Activated gamma-delta T cell (primary cell): ENCODE measurements at regions not wholly inside any gene's neighbourhood (a gene's known extent, or its start where the extent isn't known, plus 50 kb on each side); places are given as distances from the start of the nearest gene placed in this dataset.

Experiments used
- DNase-seq: peaks from one replicate; lab custom pipeline; 2025; lab: John Stamatoyannopoulos, UW

DNA sequence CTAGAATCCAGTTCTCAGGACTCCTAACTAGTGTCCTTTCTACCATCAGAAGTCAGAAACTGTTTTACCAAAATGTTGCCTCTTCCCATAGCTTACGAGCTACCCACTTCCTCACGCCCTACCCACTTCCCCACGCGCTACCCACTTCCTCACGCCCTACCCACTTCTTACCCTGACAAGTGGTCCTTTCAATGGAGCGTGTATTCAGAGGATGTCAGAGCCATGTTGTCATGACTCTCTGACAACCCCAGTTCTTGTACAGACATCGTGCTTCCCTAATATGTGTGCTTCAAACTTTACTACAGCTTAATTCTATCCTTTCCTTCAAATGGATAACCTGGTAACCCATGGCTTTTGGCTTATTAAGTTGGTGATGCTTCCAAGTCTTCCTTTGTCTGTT is 84.8 kb upstream of the PHF14 start:
- no peak for DNase-seq

DNA sequence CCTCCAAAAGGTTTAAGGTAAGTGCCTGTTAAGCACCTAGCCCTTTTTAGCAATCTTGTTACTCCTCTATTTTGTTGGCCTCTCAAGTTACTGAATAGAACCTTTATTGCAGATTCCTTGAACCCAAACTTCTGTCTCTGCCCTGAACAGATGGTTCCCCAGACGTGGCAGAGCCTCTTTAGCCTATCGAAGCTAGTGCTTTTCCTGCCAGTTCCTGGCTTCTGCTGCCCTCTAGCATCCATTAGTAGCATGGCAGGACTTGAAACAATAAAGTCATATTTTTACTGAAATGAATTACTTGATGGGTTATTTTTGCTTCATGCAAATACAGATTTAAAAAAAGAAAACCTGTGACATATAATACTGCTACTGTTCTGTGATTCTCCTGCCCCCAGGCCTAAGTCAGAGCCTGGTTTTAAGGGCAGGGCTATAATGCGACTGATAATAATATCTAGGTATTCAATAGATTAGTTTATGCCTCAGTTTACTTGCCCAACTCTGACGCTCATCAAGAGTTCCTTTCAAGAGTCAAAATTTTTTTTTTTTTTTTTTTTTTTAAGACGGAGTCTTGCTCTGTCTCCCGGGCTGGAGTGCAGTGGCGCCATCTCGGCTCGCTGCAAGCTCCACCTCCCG is 84.3 kb upstream of the PHF14 start:
- no peak for DNase-seq

DNA sequence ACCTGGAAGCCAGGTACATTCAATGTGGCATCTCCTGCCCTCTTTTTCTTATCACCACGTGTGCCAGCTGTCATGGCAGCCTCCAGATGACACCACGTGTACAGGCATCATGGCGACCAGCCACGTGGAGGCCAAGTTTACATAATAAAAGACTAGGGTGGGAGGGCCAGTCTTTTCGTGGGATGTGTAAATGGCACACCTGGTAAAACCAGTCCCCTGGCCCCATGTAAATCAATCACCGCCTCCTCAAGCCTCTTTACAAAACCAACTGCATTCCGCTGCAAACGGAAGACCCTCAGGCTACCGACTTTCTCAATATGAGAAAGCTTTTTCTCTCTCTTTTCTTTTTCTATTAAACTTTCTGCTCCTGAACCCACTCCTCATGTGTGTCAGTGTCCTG is 65.1 kb upstream of the PHF14 start:
- DNase-seq: no peak

DNA sequence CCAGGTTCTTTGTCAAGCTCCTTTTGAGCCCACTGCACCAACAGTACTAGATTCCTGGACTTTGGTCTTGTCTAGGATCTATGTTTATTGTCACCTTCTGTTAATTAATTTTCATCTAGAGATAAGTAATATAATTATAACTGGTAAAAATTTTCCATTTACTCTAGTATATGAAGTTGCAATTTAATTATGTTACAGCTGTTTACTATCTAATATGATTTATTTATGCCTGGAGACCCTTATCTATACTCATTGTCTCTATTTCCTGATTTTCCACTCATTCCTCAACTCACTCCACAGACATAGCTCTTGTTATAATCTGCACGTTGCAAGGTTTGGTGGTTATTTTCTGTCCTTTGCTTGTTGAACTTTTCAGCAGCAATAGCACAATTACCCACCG is 63.2 kb upstream of the PHF14 start:
- no peak for DNase-seq

DNA sequence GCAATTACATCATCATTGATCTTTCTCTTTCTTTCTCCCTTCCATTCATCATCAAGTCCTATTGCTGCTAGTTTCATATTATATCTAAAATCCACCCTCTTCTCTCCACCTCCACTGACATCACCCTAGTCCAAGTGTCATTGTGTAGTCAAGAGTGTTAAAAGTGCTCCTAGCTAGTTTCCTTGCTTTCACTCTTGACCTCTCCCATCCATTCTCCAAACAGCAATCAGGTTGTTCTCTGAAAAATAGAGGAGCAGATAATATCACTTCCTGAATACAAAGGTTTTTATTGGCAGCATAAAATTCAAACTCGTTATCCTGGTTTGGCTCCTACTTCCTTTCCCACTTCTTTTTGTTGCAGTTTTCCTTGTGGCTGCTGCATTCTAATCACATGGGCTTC is 61.6 kb upstream of the PHF14 start:
- DNase-seq: no peak

DNA sequence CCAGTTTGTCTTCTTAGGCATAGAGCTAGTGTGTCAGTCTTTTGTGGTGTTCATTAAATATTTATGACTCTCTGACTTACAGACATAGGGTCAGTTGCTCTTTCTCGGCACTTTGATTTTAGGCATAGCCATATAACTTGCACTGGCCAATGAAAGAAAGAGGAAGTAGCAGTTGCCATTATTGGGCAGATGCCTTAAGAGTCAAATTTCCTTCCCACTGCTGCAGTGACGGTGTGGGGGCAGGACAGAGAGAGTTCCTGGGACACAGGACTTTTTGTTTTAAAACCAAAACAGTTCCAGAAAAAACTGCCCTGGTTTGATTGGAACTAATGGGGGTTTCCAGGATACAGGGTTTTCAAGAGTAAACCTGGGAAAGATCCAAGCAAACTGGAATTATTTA is 60.2 kb upstream of the PHF14 start:
- no peak for DNase-seq

DNA sequence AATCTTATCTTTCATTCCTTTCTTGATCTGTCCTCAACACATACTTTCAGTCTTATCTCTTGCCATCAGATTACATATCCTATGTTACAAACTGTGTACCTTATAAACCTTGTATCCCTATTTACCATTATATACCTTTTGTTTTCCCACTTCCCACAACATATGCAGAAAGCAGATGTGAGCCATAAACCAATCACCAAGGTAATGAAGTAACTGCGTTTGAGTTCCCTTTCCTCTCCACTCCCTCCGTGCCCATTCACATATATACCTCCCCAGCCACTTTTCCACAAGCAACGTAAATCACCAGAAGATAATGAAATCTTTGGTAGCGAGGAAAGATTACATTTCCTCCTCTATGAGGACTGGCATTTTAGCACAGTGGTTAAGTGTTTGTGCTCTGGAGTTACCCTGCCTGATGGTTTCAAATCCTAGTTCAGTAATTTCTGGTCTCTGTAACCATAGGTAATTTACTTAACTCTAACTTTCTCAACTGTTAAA is 55.5 kb upstream of the PHF14 start:
- DNase-seq: no peak

DNA sequence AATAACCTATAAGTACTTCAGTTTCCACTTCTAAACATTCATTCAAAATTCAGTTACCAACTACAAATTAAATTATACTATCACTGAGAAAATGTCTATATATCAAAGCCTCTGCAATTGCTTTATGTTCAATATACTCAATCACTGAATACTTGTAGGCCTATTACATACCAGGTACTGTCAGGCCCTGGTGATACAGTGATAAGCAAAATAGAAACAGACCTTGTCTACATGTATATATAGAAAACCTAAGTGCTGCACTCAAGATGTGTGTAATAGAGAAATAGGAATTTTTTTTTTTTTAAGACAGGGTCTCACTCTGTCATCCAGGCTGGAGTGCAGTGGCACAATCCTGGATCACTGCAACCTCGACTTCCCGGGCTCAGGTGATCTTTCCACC is 53.7 kb upstream of the PHF14 start:
- DNase-seq: no peak
